SK-N-SH (cell line): ENCODE measurements at regions not wholly inside any gene's neighbourhood (a gene's known extent, or its start where the extent isn't known, plus 50 kb on each side); places are given as distances from the start of the nearest gene placed in this dataset.

ENCODE experiments used
- ELF1 ChIP-seq: IDR thresholded peaks from 2 replicates; pipeline ENCODE4 v1.4.0; 2012
- EZH2phosphoT487 ChIP-seq: fragments of 200-600 bp; sonication (generic); IDR thresholded peaks from 2 replicates; pipeline ENCODE4 v1.6.1; 2017; ENCODE audit warnings: low read depth, mixed run types, mild to moderate bottlenecking, antibody characterized with exemption, moderate library complexity, borderline replicate concordance
- GABPA ChIP-seq: IDR thresholded peaks from 2 replicates; pipeline ENCODE4 v1.4.0; 2012; ENCODE audit warnings: low read depth, mild to moderate bottlenecking
- JUND ChIP-seq: IDR thresholded peaks from 2 replicates; pipeline ENCODE4 v1.4.0; 2012
- POLR2AphosphoS5 ChIP-seq: IDR thresholded peaks from 2 replicates; pipeline ENCODE4 v1.6.1; 2012; ENCODE audit warnings: low read depth, low read length
- RAD21 ChIP-seq: IDR thresholded peaks from 2 replicates; pipeline ENCODE4 v1.6.1; 2012; ENCODE audit warnings: mild to moderate bottlenecking, low read length
- TF ChIP-seq, protein P1 (sequence below): fragments of 200-600 bp; sonication (generic); IDR thresholded peaks from 2 replicates; pipeline ENCODE4 v1.6.1; 2017; ENCODE audit warnings: antibody characterized with exemption, mild to moderate bottlenecking, moderate library complexity

GRCh38 chr18:8499810-8500675, 109.2 kb upstream of the RAB12 start:
- TF ChIP-seq, protein P1, sequence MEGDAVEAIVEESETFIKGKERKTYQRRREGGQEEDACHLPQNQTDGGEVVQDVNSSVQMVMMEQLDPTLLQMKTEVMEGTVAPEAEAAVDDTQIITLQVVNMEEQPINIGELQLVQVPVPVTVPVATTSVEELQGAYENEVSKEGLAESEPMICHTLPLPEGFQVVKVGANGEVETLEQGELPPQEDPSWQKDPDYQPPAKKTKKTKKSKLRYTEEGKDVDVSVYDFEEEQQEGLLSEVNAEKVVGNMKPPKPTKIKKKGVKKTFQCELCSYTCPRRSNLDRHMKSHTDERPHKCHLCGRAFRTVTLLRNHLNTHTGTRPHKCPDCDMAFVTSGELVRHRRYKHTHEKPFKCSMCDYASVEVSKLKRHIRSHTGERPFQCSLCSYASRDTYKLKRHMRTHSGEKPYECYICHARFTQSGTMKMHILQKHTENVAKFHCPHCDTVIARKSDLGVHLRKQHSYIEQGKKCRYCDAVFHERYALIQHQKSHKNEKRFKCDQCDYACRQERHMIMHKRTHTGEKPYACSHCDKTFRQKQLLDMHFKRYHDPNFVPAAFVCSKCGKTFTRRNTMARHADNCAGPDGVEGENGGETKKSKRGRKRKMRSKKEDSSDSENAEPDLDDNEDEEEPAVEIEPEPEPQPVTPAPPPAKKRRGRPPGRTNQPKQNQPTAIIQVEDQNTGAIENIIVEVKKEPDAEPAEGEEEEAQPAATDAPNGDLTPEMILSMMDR = no peak
- no peak for TF ChIP-seq RAD21
- TF ChIP-seq POLR2AphosphoS5 = no peak
- no peak for TF ChIP-seq ELF1
- TF ChIP-seq EZH2phosphoT487 = no peak
- no peak for TF ChIP-seq JUND
- no peak for TF ChIP-seq GABPA
